ENCODE measurements at regions not wholly inside any gene's neighbourhood (a gene's known extent, or its start where the extent isn't known, plus 50 kb on each side); places are given as distances from the start of the nearest gene placed in this dataset.
"Not testable (repeated sequence)": the region's sequence is repeated elsewhere in the genome, so short reads cannot be mapped to it uniquely, and the experiment has no call there.

- H3K9me3 ChIP-seq (replicated peaks; ENCODE audit: low read length); H3K9ac ChIP-seq (ENCODE audit: low read depth, low read length); H3K4me1 ChIP-seq (ENCODE audit: control insufficient read depth, insufficient read depth, low read length); H3K4me3 ChIP-seq (ENCODE audit: low read length); H3K27me3 ChIP-seq (ENCODE audit: control insufficient read depth, insufficient read depth, low read length); H3K4me2 ChIP-seq (ENCODE audit: low read length); H3K36me3 ChIP-seq (ENCODE audit: insufficient read depth, low read length): not testable (repeated sequence)
These were observed 139.1 kb downstream of the SYT15 start for GRCh38 chr10:46718014-46718413.

GRCh38 chr10:46720386-46720785, 141.5 kb downstream of the SYT15 start:
- not testable (repeated sequence) for H3K9me3 ChIP-seq (replicated peaks; ENCODE audit: low read length); H3K4me3 ChIP-seq (ENCODE audit: low read length); H3K36me3 ChIP-seq (ENCODE audit: insufficient read depth, low read length); H3K9ac ChIP-seq (ENCODE audit: low read depth, low read length); H3K4me2 ChIP-seq (ENCODE audit: low read length); H3K27me3 ChIP-seq (ENCODE audit: control insufficient read depth, insufficient read depth, low read length); H3K4me1 ChIP-seq (ENCODE audit: control insufficient read depth, insufficient read depth, low read length)

- not testable (repeated sequence) for H3K27me3 ChIP-seq (ENCODE audit: control insufficient read depth, insufficient read depth, low read length); H3K4me1 ChIP-seq (ENCODE audit: control insufficient read depth, insufficient read depth, low read length); H3K4me3 ChIP-seq (ENCODE audit: low read length); H3K9me3 ChIP-seq (replicated peaks; ENCODE audit: low read length); H3K9ac ChIP-seq (ENCODE audit: low read depth, low read length); H3K4me2 ChIP-seq (ENCODE audit: low read length); H3K36me3 ChIP-seq (ENCODE audit: insufficient read depth, low read length)
These were observed 142.0 kb downstream of the SYT15 start for GRCh38 chr10:46720811-46721518.

GRCh38 chr10:46724258-46724657, 145.3 kb downstream of the SYT15 start:
- H3K9ac ChIP-seq (ENCODE audit: low read depth, low read length); H3K9me3 ChIP-seq (replicated peaks; ENCODE audit: low read length); H3K4me1 ChIP-seq (ENCODE audit: control insufficient read depth, insufficient read depth, low read length); H3K36me3 ChIP-seq (ENCODE audit: insufficient read depth, low read length); H3K4me2 ChIP-seq (ENCODE audit: low read length); H3K4me3 ChIP-seq (ENCODE audit: low read length); H3K27me3 ChIP-seq (ENCODE audit: control insufficient read depth, insufficient read depth, low read length): not testable (repeated sequence)

GRCh38 chr10:46728359-46728758, 149.4 kb downstream of the SYT15 start:
- H3K4me3 ChIP-seq (ENCODE audit: low read length); H3K9me3 ChIP-seq (replicated peaks; ENCODE audit: low read length); H3K27me3 ChIP-seq (ENCODE audit: control insufficient read depth, insufficient read depth, low read length); H3K4me1 ChIP-seq (ENCODE audit: control insufficient read depth, insufficient read depth, low read length); H3K9ac ChIP-seq (ENCODE audit: low read depth, low read length); H3K36me3 ChIP-seq (ENCODE audit: insufficient read depth, low read length); H3K4me2 ChIP-seq (ENCODE audit: low read length): not testable (repeated sequence)

GRCh38 chr10:46730729-46731128, 151.8 kb downstream of the SYT15 start:
- not testable (repeated sequence) for H3K36me3 ChIP-seq (ENCODE audit: insufficient read depth, low read length); H3K4me1 ChIP-seq (ENCODE audit: control insufficient read depth, insufficient read depth, low read length); H3K4me3 ChIP-seq (ENCODE audit: low read length); H3K27me3 ChIP-seq (ENCODE audit: control insufficient read depth, insufficient read depth, low read length); H3K4me2 ChIP-seq (ENCODE audit: low read length); H3K9me3 ChIP-seq (replicated peaks; ENCODE audit: low read length); H3K9ac ChIP-seq (ENCODE audit: low read depth, low read length)

- H3K9me3 ChIP-seq (replicated peaks; ENCODE audit: low read length); H3K4me2 ChIP-seq (ENCODE audit: low read length); H3K4me1 ChIP-seq (ENCODE audit: control insufficient read depth, insufficient read depth, low read length); H3K9ac ChIP-seq (ENCODE audit: low read depth, low read length); H3K27me3 ChIP-seq (ENCODE audit: control insufficient read depth, insufficient read depth, low read length); H3K4me3 ChIP-seq (ENCODE audit: low read length); H3K36me3 ChIP-seq (ENCODE audit: insufficient read depth, low read length): not testable (repeated sequence)
These were observed 154.8 kb downstream of the SYT15 start for GRCh38 chr10:46733635-46734261.

- not testable (repeated sequence) for H3K4me3 ChIP-seq (ENCODE audit: low read length); H3K4me2 ChIP-seq (ENCODE audit: low read length); H3K36me3 ChIP-seq (ENCODE audit: insufficient read depth, low read length); H3K27me3 ChIP-seq (ENCODE audit: control insufficient read depth, insufficient read depth, low read length); H3K9me3 ChIP-seq (replicated peaks; ENCODE audit: low read length); H3K9ac ChIP-seq (ENCODE audit: low read depth, low read length); H3K4me1 ChIP-seq (ENCODE audit: control insufficient read depth, insufficient read depth, low read length)
These were observed 155.3 kb downstream of the SYT15 start for GRCh38 chr10:46734262-46734642.

GRCh38 chr10:46739919-46740318, 161.0 kb downstream of the SYT15 start:
- not testable (repeated sequence) for H3K4me1 ChIP-seq (ENCODE audit: control insufficient read depth, insufficient read depth, low read length); H3K4me3 ChIP-seq (ENCODE audit: low read length); H3K9ac ChIP-seq (ENCODE audit: low read depth, low read length); H3K4me2 ChIP-seq (ENCODE audit: low read length); H3K36me3 ChIP-seq (ENCODE audit: insufficient read depth, low read length); H3K9me3 ChIP-seq (replicated peaks; ENCODE audit: low read length); H3K27me3 ChIP-seq (ENCODE audit: control insufficient read depth, insufficient read depth, low read length)

- H3K9ac ChIP-seq (ENCODE audit: low read depth, low read length); H3K36me3 ChIP-seq (ENCODE audit: insufficient read depth, low read length); H3K27me3 ChIP-seq (ENCODE audit: control insufficient read depth, insufficient read depth, low read length); H3K4me1 ChIP-seq (ENCODE audit: control insufficient read depth, insufficient read depth, low read length); H3K9me3 ChIP-seq (replicated peaks; ENCODE audit: low read length); H3K4me3 ChIP-seq (ENCODE audit: low read length); H3K4me2 ChIP-seq (ENCODE audit: low read length): not testable (repeated sequence)
These were observed 161.4 kb downstream of the SYT15 start for GRCh38 chr10:46740368-46740767.

GRCh38 chr10:46749003-46749402, 162.2 kb upstream of the PTPN20 start:
- not testable (repeated sequence) for H3K36me3 ChIP-seq (ENCODE audit: insufficient read depth, low read length); H3K9ac ChIP-seq (ENCODE audit: low read depth, low read length)

GRCh38 chr10:46749470-46749869, 161.8 kb upstream of the PTPN20 start:
- not testable (repeated sequence) for H3K9me3 ChIP-seq (replicated peaks; ENCODE audit: low read length); H3K27me3 ChIP-seq (ENCODE audit: control insufficient read depth, insufficient read depth, low read length); H3K9ac ChIP-seq (ENCODE audit: low read depth, low read length); H3K36me3 ChIP-seq (ENCODE audit: insufficient read depth, low read length); H3K4me2 ChIP-seq (ENCODE audit: low read length); H3K4me1 ChIP-seq (ENCODE audit: control insufficient read depth, insufficient read depth, low read length); H3K4me3 ChIP-seq (ENCODE audit: low read length)

More at GRCh38 chr10:46749003-46749402, 162.2 kb upstream of the PTPN20 start:
- H3K4me1 ChIP-seq (ENCODE audit: control insufficient read depth, insufficient read depth, low read length); H3K27me3 ChIP-seq (ENCODE audit: control insufficient read depth, insufficient read depth, low read length); H3K9me3 ChIP-seq (replicated peaks; ENCODE audit: low read length); H3K4me2 ChIP-seq (ENCODE audit: low read length); H3K4me3 ChIP-seq (ENCODE audit: low read length): not testable (repeated sequence)

Measured in skeletal muscle satellite cell (primary cell).